H9 (cell line): ENCODE measurements at regions not wholly inside any gene's neighbourhood (a gene's known extent, or its start where the extent isn't known, plus 50 kb on each side); places are given as distances from the start of the nearest gene placed in this dataset.

Experiments
- DNase-seq: peaks from one replicate; pipeline ENCODE4 v3.0.0-alpha.2; 2017
- H2AFZ ChIP-seq: one replicate; pipeline ENCODE4 v1.6.1; 2013; ENCODE audit warnings: mild to moderate bottlenecking, low read length, control low read depth, moderate library complexity
- H2AK5ac ChIP-seq: 2 replicates; pipeline ENCODE4 v1.6.1; 2013; ENCODE audit warnings: low read length, control low read depth, mixed read lengths; ENCODE audit not compliant: insufficient read length
- H2BK120ac ChIP-seq: one replicate; pipeline ENCODE4 v1.6.1; 2013; ENCODE audit warnings: low read depth, mild to moderate bottlenecking, low read length, control low read depth, inconsistent platforms; ENCODE audit not compliant: poor library complexity, severe bottlenecking
- H2BK12ac ChIP-seq: 2 replicates; pipeline ENCODE4 v1.6.1; 2013; ENCODE audit warnings: low read length, control low read depth, mixed read lengths, low read depth; ENCODE audit not compliant: insufficient read length
- H2BK15ac ChIP-seq: 2 replicates; pipeline ENCODE4 v1.6.1; 2013; ENCODE audit warnings: low read depth, low read length, control low read depth
- H2BK20ac ChIP-seq: one replicate; pipeline ENCODE4 v1.6.1; 2013; ENCODE audit warnings: low read depth, mild to moderate bottlenecking, low read length, control low read depth, inconsistent platforms; ENCODE audit not compliant: poor library complexity, severe bottlenecking
- H2BK5ac ChIP-seq: 2 replicates; pipeline ENCODE4 v1.6.1; 2013; ENCODE audit warnings: low read length, control low read depth, mixed read lengths; ENCODE audit not compliant: insufficient read length
- H3K14ac ChIP-seq: 2 replicates; pipeline ENCODE4 v1.6.1; 2013; ENCODE audit warnings: low read length, control low read depth; ENCODE audit not compliant: insufficient read depth
- H3K18ac ChIP-seq: 2 replicates; pipeline ENCODE4 v1.6.1; 2013; ENCODE audit warnings: low read depth, mild to moderate bottlenecking, mixed read lengths, low read length, control low read depth; ENCODE audit not compliant: insufficient read length
- H3K23ac ChIP-seq: 2 replicates; pipeline ENCODE4 v1.6.1; 2013; ENCODE audit warnings: low read length, control low read depth, mixed read lengths, low read depth; ENCODE audit not compliant: insufficient read length
- H3K23me2 ChIP-seq: 2 replicates; pipeline ENCODE4 v1.6.1; 2013; ENCODE audit warnings: low read depth, mild to moderate bottlenecking, mixed read lengths, low read length, control low read depth; ENCODE audit not compliant: insufficient read length, poor library complexity, severe bottlenecking
- H3K27ac ChIP-seq: 2 replicates; pipeline ENCODE4 v1.5.1; 2013; ENCODE audit warnings: low read length, control low read depth, mixed read lengths, low read depth; ENCODE audit not compliant: insufficient read length
- H3K27me3 ChIP-seq: 2 replicates; pipeline ENCODE4 v1.6.1; 2013; ENCODE audit warnings: low read length, control low read depth, inconsistent platforms; ENCODE audit not compliant: insufficient read depth
- H3K4ac ChIP-seq: 2 replicates; pipeline ENCODE4 v1.6.1; 2013; ENCODE audit warnings: low read depth, mild to moderate bottlenecking, control low read depth, inconsistent platforms, low read length, moderate library complexity
- H3K4me1 ChIP-seq: 2 replicates; pipeline ENCODE4 v1.6.1; 2013; ENCODE audit warnings: low read length, control low read depth, inconsistent platforms; ENCODE audit not compliant: insufficient read depth
- H3K4me2 ChIP-seq: 2 replicates; pipeline ENCODE4 v1.6.1; 2013; ENCODE audit warnings: low read length, control low read depth, mixed read lengths; ENCODE audit not compliant: insufficient read length, insufficient read depth
- H3K56ac ChIP-seq: 2 replicates; pipeline ENCODE4 v1.6.1; 2013; ENCODE audit warnings: low read depth, mild to moderate bottlenecking, mixed read lengths, low read length, control low read depth; ENCODE audit not compliant: insufficient read length
- H3K79me1 ChIP-seq: 2 replicates; pipeline ENCODE4 v1.6.1; 2013; ENCODE audit warnings: low read depth, mild to moderate bottlenecking, moderate library complexity, low read length, control low read depth, inconsistent platforms; ENCODE audit not compliant: insufficient read depth, poor library complexity, severe bottlenecking
- H3K79me2 ChIP-seq: 2 replicates; pipeline ENCODE4 v1.6.1; 2013; ENCODE audit warnings: low read length, control low read depth, inconsistent platforms; ENCODE audit not compliant: insufficient read depth
- H3K9ac ChIP-seq: 2 replicates; pipeline ENCODE4 v1.6.1; 2013; ENCODE audit warnings: low read length, control low read depth, mixed read lengths; ENCODE audit not compliant: insufficient read length; ENCODE audit errors: extremely low read depth
- H3K9me3 ChIP-seq: one replicate; pipeline ENCODE4 v1.6.1; 2013; ENCODE audit warnings: low read depth, low read length, inconsistent platforms; ENCODE audit not compliant: control insufficient read depth
- H3T11ph ChIP-seq: one replicate; pipeline ENCODE4 v1.6.1; 2013; ENCODE audit warnings: mild to moderate bottlenecking, low read length, control low read depth, inconsistent platforms
- H4K20me1 ChIP-seq: one replicate; pipeline ENCODE4 v1.6.1; 2013; ENCODE audit not compliant: control insufficient read depth, insufficient read length, insufficient read depth
- H4K5ac ChIP-seq: 2 replicates; pipeline ENCODE4 v1.6.1; 2013; ENCODE audit warnings: low read depth, mild to moderate bottlenecking, mixed read lengths, low read length, control low read depth; ENCODE audit not compliant: insufficient read length
- H4K8ac ChIP-seq: replicated peaks from 2 replicates; pipeline ENCODE4 v1.6.1; 2013; ENCODE audit warnings: low read length, control low read depth, mixed read lengths, low read depth; ENCODE audit not compliant: insufficient read length
- H4K91ac ChIP-seq: 2 replicates; pipeline ENCODE4 v1.6.1; 2013; ENCODE audit warnings: low read depth, mild to moderate bottlenecking, moderate library complexity, mixed read lengths, low read length, control low read depth; ENCODE audit not compliant: insufficient read length
- H3K27ac Mint-ChIP-seq, 3 experiments: 2 replicates in 2 of 3; 3 replicates in 1 of 3; pipeline ENCODE4 v1.8.0; 2020 to 2021; ENCODE audit warnings: mixed read lengths in 3 of 3, mild to moderate bottlenecking in 1 of 3, moderate library complexity in 1 of 3
- H3K27me3 Mint-ChIP-seq: 2 replicates; pipeline ENCODE4 v1.8.0; 2021; ENCODE audit warnings: low read depth, mild to moderate bottlenecking, moderate library complexity, mixed read lengths
- H3K36me3 Mint-ChIP-seq, 3 experiments: 2 replicates in 2 of 3; 3 replicates in 1 of 3; pipeline ENCODE4 v1.8.0; 2020 to 2021; ENCODE audit warnings: low read depth in 3 of 3, mixed read lengths in 3 of 3; ENCODE audit not compliant: insufficient read depth in 1 of 3
- H3K4me1 Mint-ChIP-seq, 2 experiments: 2 replicates each; pipeline ENCODE4 v1.8.0; 2020; ENCODE audit warnings: mixed read lengths in 2 of 2
- H3K4me3 Mint-ChIP-seq, 2 experiments: 2 replicates in 1 of 2; 3 replicates in 1 of 2; pipeline ENCODE4 v1.8.0; 2020 to 2021; ENCODE audit warnings: mild to moderate bottlenecking in 2 of 2, mixed read lengths in 2 of 2, moderate library complexity in 1 of 2
- H3K9me3 Mint-ChIP-seq, 2 experiments: 2 replicates in 1 of 2; 3 replicates in 1 of 2; pipeline ENCODE4 v1.8.0; 2020; ENCODE audit warnings: mild to moderate bottlenecking in 2 of 2, mixed read lengths in 2 of 2, moderate library complexity in 1 of 2
- CTCF ChIP-seq: fragments of 200-600 bp; sonication (generic); conservative IDR thresholded peaks from 3 replicates; pipeline ENCODE4 v1.8.0; 2021; ENCODE audit warnings: antibody characterized with exemption, mild to moderate bottlenecking
- WGBS: extraction: QIAGEN DNeasy Blood & Tissue Kit; methylation state at CpG from one replicate; pipeline ENCODE4 v1.1.7; 2013; ENCODE audit warnings: missing lambda C conversion rate, low lambda C conversion rate, mixed read lengths; ENCODE audit not compliant: insufficient read length; ENCODE audit errors: extremely low coverage; 5-methylcytosine and 5-hydroxymethylcytosine counted together

GRCh38 chr2:176598351-176598750, 329.1 kb downstream of the MTX2 start:
- no peaks in the 10 kb centered on the region for H3K9me3 ChIP-seq
- Mint-ChIP-seq H3K27me3 (peaks cover 46% of the 10 kb centered on the region), H3K36me3 (no peaks in the 10 kb centered on the region), H3K4me1 (peaks cover 13 to 16% of the 10 kb centered on the region in 2 experiments), H3K9me3 (no peaks in the 10 kb centered on the region; a peak in 1 of 5 replicates), H3K4me3 (no peak overlapping the region), H3K27ac (no peak overlapping the region)
- H3K27me3 ChIP-seq: no peaks in the 10 kb centered on the region
- no peak overlapping the region for H3K4me2 ChIP-seq
- no peak overlapping the region for H3K27ac ChIP-seq
- H3K79me1 ChIP-seq: no peaks in the 10 kb centered on the region
- no peaks in the 10 kb centered on the region for H3K4me1 ChIP-seq
- H4K20me1 ChIP-seq: no peaks in the 10 kb centered on the region
- H3K4ac ChIP-seq: no peak overlapping the region
- H3T11ph ChIP-seq: no peak overlapping the region
- no peak overlapping the region for H2AFZ ChIP-seq
- TF ChIP-seq CTCF: no peak
- no peak overlapping the region for H2BK120ac ChIP-seq
- DNase-seq: no peak
- H2BK12ac ChIP-seq: no peak overlapping the region
- no peak overlapping the region for H2BK5ac ChIP-seq
- H2BK15ac ChIP-seq: no peak overlapping the region
- no CpG with 5 or more reads among the region's 2 CpGs for WGBS
- no peak overlapping the region for H3K9ac ChIP-seq
- no peak overlapping the region for H3K56ac ChIP-seq
- no peak overlapping the region for H3K23ac ChIP-seq
- no peak overlapping the region for H3K18ac ChIP-seq
- H3K23me2 ChIP-seq: no peaks in the 10 kb centered on the region
- no peak overlapping the region for H3K14ac ChIP-seq
- H4K91ac ChIP-seq: no peak overlapping the region
- no peak overlapping the region for H2BK20ac ChIP-seq
- no peaks in the 10 kb centered on the region for H3K79me2 ChIP-seq
- H4K8ac ChIP-seq: no peak overlapping the region
- H4K5ac ChIP-seq: no peak overlapping the region
- H2AK5ac ChIP-seq: no peak overlapping the region
